HEK293 (cell line): ENCODE measurements at regions not wholly inside any gene's neighbourhood (a gene's known extent, or its start where the extent isn't known, plus 50 kb on each side); places are given as distances from the start of the nearest gene placed in this dataset.

ENCODE experiments used
- CTCF ChIA-PET: fragments of 350-600 bp; formaldehyde crosslinking; extraction: SDS; loops from one replicate; lab custom pipeline; 2021; ENCODE audit warnings: antibody characterized with exemption; lab: Yijun Ruan, JAX
- POLR2A ChIA-PET: fragments of 300-600 bp; formaldehyde crosslinking; extraction: SDS; loops from one replicate; lab custom pipeline; 2020; ENCODE audit warnings: antibody characterized with exemption, inconsistent platforms; lab: Yijun Ruan, JAX
- H3K27ac ChIP-seq: fragments of 200-500 bp; sonication (Bioruptor generic); 2 replicates; pipeline ENCODE4 v1.5.1; 2014; ENCODE audit warnings: low read depth, low read length, control low read depth, inconsistent platforms; ENCODE audit errors: extremely low read depth
- H3K36me3 ChIP-seq, 2 experiments: fragments of 200-500 bp in 1 of 2; sonication (Bioruptor generic) in 1 of 2; 1 replicate in 1 of 2; 2 replicates in 1 of 2; pipeline ENCODE4 v1.5.1; 2014 to 2017; ENCODE audit warnings: inconsistent platforms in 2 of 2, low read length in 2 of 2; ENCODE audit not compliant: control insufficient read depth in 2 of 2, insufficient read depth in 1 of 2
- H3K4me1 ChIP-seq: fragments of 200-500 bp; sonication (Bioruptor generic); 2 replicates; pipeline ENCODE4 v1.5.1; 2014; ENCODE audit warnings: mild to moderate bottlenecking, low read length, inconsistent platforms; ENCODE audit not compliant: control insufficient read depth, insufficient read depth
- H3K4me3 ChIP-seq: 2 replicates; pipeline ENCODE4 v1.5.1; 2011; ENCODE audit warnings: low read depth, mild to moderate bottlenecking, control low read depth, low read length, moderate library complexity
- H3K9me3 ChIP-seq: fragments of 200-500 bp; sonication (Bioruptor generic); 2 replicates; pipeline ENCODE4 v1.5.1; 2014; ENCODE audit warnings: low read depth, low read length, inconsistent platforms; ENCODE audit not compliant: control insufficient read depth, insufficient read depth
- GLIS2 ChIP-seq: fragments of 450-650 bp; formaldehyde crosslinking; IDR thresholded peaks from 2 replicates; pipeline ENCODE4 v1.5.1; 2016; ENCODE audit warnings: missing biosample characterization, missing genetic modification characterization
- KLF16 ChIP-seq: fragments of 450-650 bp; formaldehyde crosslinking; IDR thresholded peaks from 2 replicates; pipeline ENCODE4 v1.5.1; 2017; ENCODE audit warnings: missing biosample characterization, missing genetic modification characterization
- SP2 ChIP-seq: fragments of 450-650 bp; formaldehyde crosslinking; IDR thresholded peaks from 2 replicates; pipeline ENCODE4 v1.5.1; 2016; ENCODE audit warnings: missing biosample characterization, missing genetic modification characterization
- SP7 ChIP-seq: fragments of 450-650 bp; formaldehyde crosslinking; IDR thresholded peaks from 2 replicates; pipeline ENCODE4 v1.5.1; 2016; ENCODE audit warnings: missing biosample characterization, missing genetic modification characterization
- ZBTB1 ChIP-seq: fragments of 450-650 bp; formaldehyde crosslinking; IDR thresholded peaks from 2 replicates; pipeline ENCODE4 v1.5.1; 2016; ENCODE audit warnings: missing biosample characterization, missing genetic modification characterization
- ZBTB7A ChIP-seq: fragments of 450-650 bp; formaldehyde crosslinking; IDR thresholded peaks from 2 replicates; pipeline ENCODE4 v1.5.1; 2016; ENCODE audit warnings: low read depth, missing biosample characterization, missing genetic modification characterization
- ZFP37 ChIP-seq: fragments of 450-650 bp; formaldehyde crosslinking; IDR thresholded peaks from 2 replicates; pipeline ENCODE4 v1.5.1; 2016; ENCODE audit warnings: missing biosample characterization, missing genetic modification characterization
- ZNF132 ChIP-seq: fragments of 450-650 bp; formaldehyde crosslinking; IDR thresholded peaks from 2 replicates; pipeline ENCODE4 v1.5.1; 2017; ENCODE audit warnings: missing biosample characterization, missing genetic modification characterization, borderline replicate concordance
- ZNF138 ChIP-seq: fragments of 450-650 bp; formaldehyde crosslinking; IDR thresholded peaks from 2 replicates; pipeline ENCODE4 v1.5.1; 2016; ENCODE audit warnings: missing biosample characterization, missing genetic modification characterization, borderline replicate concordance
- ZNF157 ChIP-seq: fragments of 450-650 bp; formaldehyde crosslinking; IDR thresholded peaks from 2 replicates; pipeline ENCODE4 v1.5.1; 2016; ENCODE audit warnings: missing biosample characterization, missing genetic modification characterization
- ZNF214 ChIP-seq: fragments of 450-650 bp; formaldehyde crosslinking; IDR thresholded peaks from 2 replicates; pipeline ENCODE4 v1.5.1; 2017; ENCODE audit warnings: missing biosample characterization, mild to moderate bottlenecking, missing genetic modification characterization, borderline replicate concordance
- ZNF223 ChIP-seq: fragments of 450-650 bp; formaldehyde crosslinking; IDR thresholded peaks from 2 replicates; pipeline ENCODE4 v1.5.1; 2016; ENCODE audit warnings: missing biosample characterization, missing genetic modification characterization
- ZNF37A ChIP-seq: fragments of 450-650 bp; IDR thresholded peaks from 2 replicates; pipeline ENCODE4 v1.5.1; 2018; ENCODE audit warnings: missing biosample characterization, missing genetic modification characterization
- ZNF394 ChIP-seq: fragments of 450-650 bp; formaldehyde crosslinking; IDR thresholded peaks from 2 replicates; pipeline ENCODE4 v1.5.1; 2016; ENCODE audit warnings: missing biosample characterization, missing genetic modification characterization, mild to moderate bottlenecking, moderate library complexity, borderline replicate concordance
- ZNF433 ChIP-seq: fragments of 450-650 bp; formaldehyde crosslinking; IDR thresholded peaks from 2 replicates; pipeline ENCODE4 v1.5.1; 2016; ENCODE audit warnings: missing biosample characterization, missing genetic modification characterization, low read depth
- ZNF521 ChIP-seq: fragments of 450-650 bp; formaldehyde crosslinking; IDR thresholded peaks from 2 replicates; pipeline ENCODE4 v1.5.1; 2017; ENCODE audit warnings: missing biosample characterization, mild to moderate bottlenecking, missing genetic modification characterization
- ZNF530 ChIP-seq: fragments of 450-650 bp; formaldehyde crosslinking; IDR thresholded peaks from 2 replicates; pipeline ENCODE4 v1.5.1; 2016; ENCODE audit warnings: low read depth, missing biosample characterization, missing genetic modification characterization
- ZNF558 ChIP-seq: fragments of 450-650 bp; formaldehyde crosslinking; IDR thresholded peaks from 2 replicates; pipeline ENCODE4 v1.5.1; 2016; ENCODE audit warnings: missing biosample characterization, missing genetic modification characterization
- ZNF560 ChIP-seq: fragments of 450-650 bp; formaldehyde crosslinking; IDR thresholded peaks from 2 replicates; pipeline ENCODE4 v1.5.1; 2017; ENCODE audit warnings: missing biosample characterization, missing genetic modification characterization, borderline replicate concordance
- ZNF768 ChIP-seq: fragments of 450-650 bp; formaldehyde crosslinking; IDR thresholded peaks from 2 replicates; pipeline ENCODE4 v1.5.1; 2018; ENCODE audit warnings: missing biosample characterization, mild to moderate bottlenecking, missing genetic modification characterization
- TF ChIP-seq, protein P1 (sequence below): fragments of 450-650 bp; formaldehyde crosslinking; IDR thresholded peaks from 2 replicates; pipeline ENCODE4 v1.5.1; 2017; ENCODE audit warnings: missing biosample characterization, mild to moderate bottlenecking, missing genetic modification characterization, moderate library complexity
- TF ChIP-seq, protein P2 (sequence below): fragments of 450-650 bp; formaldehyde crosslinking; IDR thresholded peaks from 2 replicates; pipeline ENCODE4 v1.5.1; 2016; ENCODE audit warnings: missing biosample characterization, missing genetic modification characterization
- TF ChIP-seq, protein P3 (sequence below): fragments of 450-650 bp; formaldehyde crosslinking; IDR thresholded peaks from 2 replicates; pipeline ENCODE4 v1.5.1; 2016; ENCODE audit warnings: missing biosample characterization, missing genetic modification characterization
- TF ChIP-seq, protein P4 (sequence below): fragments of 450-650 bp; formaldehyde crosslinking; IDR thresholded peaks from 2 replicates; pipeline ENCODE4 v1.5.1; 2016; ENCODE audit warnings: missing biosample characterization, missing genetic modification characterization, borderline replicate concordance

DNA sequence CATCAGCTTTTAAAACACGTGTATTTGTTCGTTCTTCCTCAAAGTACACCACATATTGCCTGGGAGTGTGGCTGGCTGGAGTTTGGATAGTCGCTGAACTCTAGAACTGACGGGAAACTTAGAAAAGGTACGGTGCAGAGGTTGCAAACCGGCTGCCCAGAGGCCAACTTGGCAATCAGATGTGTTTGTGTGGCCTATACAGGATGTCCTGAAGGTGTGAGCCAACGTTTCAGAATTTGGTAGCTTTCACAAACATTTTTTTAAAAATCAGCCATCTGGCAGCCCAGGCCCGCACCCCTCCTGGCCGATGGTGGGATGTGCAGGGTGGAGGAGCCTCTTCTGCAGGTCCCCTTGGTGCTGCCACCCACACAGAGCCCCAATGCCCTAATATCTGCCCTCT lies 73.6 kb upstream of the SLC25A33 start:
- Histone ChIP-seq H3K27ac (no peak overlapping the region), H3K36me3 (no peaks in the 10 kb centered on the region), H3K4me3 (no peak overlapping the region)
- CTCF ChIA-PET = interaction anchor here (1.4 kb wide), 1 partner anchor 10 kb away, joined by 5 read pairs; no protein-coding TSS in a partner anchor
- TF ChIP-seq, protein P1, sequence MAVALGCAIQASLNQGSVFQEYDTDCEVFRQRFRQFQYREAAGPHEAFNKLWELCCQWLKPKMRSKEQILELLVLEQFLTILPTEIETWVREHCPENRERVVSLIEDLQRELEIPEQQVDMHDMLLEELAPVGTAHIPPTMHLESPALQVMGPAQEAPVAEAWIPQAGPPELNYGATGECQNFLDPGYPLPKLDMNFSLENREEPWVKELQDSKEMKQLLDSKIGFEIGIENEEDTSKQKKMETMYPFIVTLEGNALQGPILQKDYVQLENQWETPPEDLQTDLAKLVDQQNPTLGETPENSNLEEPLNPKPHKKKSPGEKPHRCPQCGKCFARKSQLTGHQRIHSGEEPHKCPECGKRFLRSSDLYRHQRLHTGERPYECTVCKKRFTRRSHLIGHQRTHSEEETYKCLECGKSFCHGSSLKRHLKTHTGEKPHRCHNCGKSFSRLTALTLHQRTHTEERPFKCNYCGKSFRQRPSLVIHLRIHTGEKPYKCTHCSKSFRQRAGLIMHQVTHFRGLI (tag by site-specific recombination) = no peak
- TF ChIP-seq KLF16 (tag by site-specific recombination) (no peak), ZBTB1 (tag by site-specific recombination) (no peak), ZNF223 (tag by site-specific recombination) (no peak), GLIS2 (no peak), ZNF433 (no peak), ZNF132 (no peak), ZNF138 (tag by site-specific recombination) (no peak), ZNF530 (tag by site-specific recombination) (no peak), ZNF157 (tag by site-specific recombination) (no peak), ZNF558 (no peak), SP2 (tag by site-specific recombination) (no peak), ZNF560 (no peak)
- TF ChIP-seq, protein P2, sequence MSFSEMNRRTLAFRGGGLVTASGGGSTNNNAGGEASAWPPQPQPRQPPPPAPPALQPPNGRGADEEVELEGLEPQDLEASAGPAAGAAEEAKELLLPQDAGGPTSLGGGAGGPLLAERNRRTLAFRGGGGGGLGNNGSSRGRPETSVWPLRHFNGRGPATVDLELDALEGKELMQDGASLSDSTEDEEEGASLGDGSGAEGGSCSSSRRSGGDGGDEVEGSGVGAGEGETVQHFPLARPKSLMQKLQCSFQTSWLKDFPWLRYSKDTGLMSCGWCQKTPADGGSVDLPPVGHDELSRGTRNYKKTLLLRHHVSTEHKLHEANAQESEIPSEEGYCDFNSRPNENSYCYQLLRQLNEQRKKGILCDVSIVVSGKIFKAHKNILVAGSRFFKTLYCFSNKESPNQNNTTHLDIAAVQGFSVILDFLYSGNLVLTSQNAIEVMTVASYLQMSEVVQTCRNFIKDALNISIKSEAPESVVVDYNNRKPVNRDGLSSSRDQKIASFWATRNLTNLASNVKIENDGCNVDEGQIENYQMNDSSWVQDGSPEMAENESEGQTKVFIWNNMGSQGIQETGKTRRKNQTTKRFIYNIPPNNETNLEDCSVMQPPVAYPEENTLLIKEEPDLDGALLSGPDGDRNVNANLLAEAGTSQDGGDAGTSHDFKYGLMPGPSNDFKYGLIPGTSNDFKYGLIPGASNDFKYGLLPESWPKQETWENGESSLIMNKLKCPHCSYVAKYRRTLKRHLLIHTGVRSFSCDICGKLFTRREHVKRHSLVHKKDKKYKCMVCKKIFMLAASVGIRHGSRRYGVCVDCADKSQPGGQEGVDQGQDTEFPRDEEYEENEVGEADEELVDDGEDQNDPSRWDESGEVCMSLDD (tag by site-specific recombination) = no peak
- TF ChIP-seq, protein P3, sequence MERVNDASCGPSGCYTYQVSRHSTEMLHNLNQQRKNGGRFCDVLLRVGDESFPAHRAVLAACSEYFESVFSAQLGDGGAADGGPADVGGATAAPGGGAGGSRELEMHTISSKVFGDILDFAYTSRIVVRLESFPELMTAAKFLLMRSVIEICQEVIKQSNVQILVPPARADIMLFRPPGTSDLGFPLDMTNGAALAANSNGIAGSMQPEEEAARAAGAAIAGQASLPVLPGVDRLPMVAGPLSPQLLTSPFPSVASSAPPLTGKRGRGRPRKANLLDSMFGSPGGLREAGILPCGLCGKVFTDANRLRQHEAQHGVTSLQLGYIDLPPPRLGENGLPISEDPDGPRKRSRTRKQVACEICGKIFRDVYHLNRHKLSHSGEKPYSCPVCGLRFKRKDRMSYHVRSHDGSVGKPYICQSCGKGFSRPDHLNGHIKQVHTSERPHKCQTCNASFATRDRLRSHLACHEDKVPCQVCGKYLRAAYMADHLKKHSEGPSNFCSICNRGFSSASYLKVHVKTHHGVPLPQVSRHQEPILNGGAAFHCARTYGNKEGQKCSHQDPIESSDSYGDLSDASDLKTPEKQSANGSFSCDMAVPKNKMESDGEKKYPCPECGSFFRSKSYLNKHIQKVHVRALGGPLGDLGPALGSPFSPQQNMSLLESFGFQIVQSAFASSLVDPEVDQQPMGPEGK (tag by site-specific recombination) = no peak
- TF ChIP-seq, protein P4, sequence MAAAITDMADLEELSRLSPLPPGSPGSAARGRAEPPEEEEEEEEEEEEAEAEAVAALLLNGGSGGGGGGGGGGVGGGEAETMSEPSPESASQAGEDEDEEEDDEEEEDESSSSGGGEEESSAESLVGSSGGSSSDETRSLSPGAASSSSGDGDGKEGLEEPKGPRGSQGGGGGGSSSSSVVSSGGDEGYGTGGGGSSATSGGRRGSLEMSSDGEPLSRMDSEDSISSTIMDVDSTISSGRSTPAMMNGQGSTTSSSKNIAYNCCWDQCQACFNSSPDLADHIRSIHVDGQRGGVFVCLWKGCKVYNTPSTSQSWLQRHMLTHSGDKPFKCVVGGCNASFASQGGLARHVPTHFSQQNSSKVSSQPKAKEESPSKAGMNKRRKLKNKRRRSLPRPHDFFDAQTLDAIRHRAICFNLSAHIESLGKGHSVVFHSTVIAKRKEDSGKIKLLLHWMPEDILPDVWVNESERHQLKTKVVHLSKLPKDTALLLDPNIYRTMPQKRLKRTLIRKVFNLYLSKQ (tag by site-specific recombination) = no peak
- TF ChIP-seq, all 188 proteins: peak for 0
- Histone ChIP-seq H3K4me1 (no peaks in the 10 kb centered on the region), H3K9me3 (no peaks in the 10 kb centered on the region)
- POLR2A ChIA-PET = no interaction called here

DNA sequence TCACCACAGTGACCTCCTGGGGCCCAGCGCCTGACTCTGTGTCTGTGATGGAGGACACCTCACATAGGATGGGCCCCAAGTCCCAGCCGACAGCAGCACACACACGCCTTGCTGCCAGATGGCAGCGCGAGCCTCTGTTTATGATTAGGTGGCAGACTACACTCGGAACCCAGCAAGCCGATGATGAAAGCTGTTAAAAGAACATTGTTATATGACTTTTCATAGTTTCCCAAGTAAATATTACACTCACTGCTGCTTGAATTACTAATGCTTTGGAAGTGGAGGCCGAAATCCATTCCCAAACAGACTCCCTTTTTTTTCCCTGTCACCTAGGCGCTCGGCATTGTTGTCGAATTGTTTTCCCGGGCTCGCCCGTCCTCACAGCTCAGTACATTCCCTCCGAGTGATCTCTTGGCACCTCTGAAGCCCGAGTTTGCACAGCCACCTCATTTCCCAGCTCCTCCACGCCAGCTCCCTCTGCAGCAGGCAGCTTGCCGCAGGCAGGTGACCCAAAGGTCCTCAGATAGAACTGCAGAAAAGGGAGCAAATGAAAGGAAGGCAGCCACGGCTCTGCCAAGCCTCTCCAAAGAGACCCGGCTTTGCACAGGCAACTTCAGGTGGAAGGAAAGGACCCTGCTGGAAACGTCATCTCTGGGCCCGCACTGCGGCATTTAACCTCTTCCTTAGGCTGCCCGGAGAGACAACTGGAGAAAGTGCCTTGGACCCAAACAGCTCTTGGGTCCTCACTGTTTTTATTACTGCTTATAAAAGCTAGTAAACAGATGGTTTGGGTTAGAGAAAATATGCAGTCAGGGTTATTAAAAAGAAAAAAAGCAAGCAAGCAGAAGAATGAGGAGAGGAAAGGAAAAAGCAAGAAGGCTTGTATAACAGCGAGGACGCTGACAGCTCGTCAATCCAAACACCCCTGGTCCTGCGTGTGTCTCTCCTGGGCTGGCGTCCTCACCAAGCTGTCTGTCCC lies 72.2 kb upstream of the SLC25A33 start:
- Histone ChIP-seq H3K36me3 (no peaks in the 10 kb centered on the region), H3K27ac (no peak overlapping the region), H3K9me3 (no peaks in the 10 kb centered on the region), H3K4me3 (no peak overlapping the region), H3K4me1 (no peaks in the 10 kb centered on the region)
- ChIA-PET CTCF (interaction anchor here (0.5 to 1.4 kb wide), 7 partner anchors 9 to 178 kb away, joined by 3 to 5 read pairs (median 3); no protein-coding TSS in a partner anchor), POLR2A (no interaction called here)
- TF ChIP-seq ZNF37A (tag by site-specific recombination) (no peak), ZNF214 (tag by site-specific recombination) (no peak), ZNF768 (tag by site-specific recombination) (no peak), ZFP37 (no peak), ZNF521 (tag by site-specific recombination) (no peak), SP7 (tag by site-specific recombination) (no peak), ZNF558 (no peak), ZBTB7A (no peak), ZNF394 (tag by site-specific recombination) (no peak)
